ENCODE measurements at regions not wholly inside any gene's neighbourhood (a gene's known extent, or its start where the extent isn't known, plus 50 kb on each side); places are given as distances from the start of the nearest gene placed in this dataset.

DNA sequence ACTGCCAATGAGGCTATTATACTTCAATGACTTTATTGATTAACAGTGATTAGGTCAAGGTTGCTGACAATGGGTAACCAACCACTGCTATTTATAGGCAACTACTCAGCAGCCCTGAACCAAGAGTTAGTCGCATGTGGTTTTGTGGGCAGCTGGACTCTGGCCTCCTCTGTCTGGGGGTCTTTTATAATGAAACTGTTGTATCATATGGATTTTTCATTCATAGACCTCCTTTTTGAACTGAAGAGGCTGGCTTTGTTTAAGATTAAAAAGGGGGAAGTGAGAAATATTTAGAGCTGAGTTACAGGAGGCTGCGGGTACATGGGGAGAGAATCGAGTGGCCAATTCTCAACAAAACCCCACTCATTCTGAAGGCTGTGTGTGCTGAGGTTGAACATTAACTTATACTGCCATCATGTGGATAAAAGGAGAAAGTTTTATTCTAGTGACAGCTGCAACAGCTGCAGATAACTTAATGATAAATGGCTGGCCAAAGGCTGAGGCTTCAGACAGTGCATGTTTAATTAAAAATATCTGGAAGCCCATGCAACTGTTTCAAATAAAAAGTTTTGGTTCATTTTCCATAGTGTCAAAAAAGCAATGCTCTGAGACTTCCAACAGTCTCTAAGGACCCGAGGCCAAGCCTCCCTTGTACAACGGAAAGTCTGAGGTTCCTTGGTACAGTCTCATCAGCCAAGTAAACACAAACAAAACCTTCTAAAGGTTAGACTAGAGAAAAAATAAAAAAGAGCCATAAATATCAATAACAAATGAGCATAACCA lies 682.6 kb downstream of the KCNA4 start:
- no peak overlapping the region for H3K27ac Mint-ChIP-seq
- H3K4me3 Mint-ChIP-seq = no peak overlapping the region
- no peaks in the 10 kb centered on the region for H3K4me1 Mint-ChIP-seq
- peaks cover 5% of the 10 kb centered on the region for H3K9me3 Mint-ChIP-seq
- no peaks in the 10 kb centered on the region for H3K27me3 Mint-ChIP-seq
- no peaks in the 10 kb centered on the region for H3K36me3 Mint-ChIP-seq

DNA sequence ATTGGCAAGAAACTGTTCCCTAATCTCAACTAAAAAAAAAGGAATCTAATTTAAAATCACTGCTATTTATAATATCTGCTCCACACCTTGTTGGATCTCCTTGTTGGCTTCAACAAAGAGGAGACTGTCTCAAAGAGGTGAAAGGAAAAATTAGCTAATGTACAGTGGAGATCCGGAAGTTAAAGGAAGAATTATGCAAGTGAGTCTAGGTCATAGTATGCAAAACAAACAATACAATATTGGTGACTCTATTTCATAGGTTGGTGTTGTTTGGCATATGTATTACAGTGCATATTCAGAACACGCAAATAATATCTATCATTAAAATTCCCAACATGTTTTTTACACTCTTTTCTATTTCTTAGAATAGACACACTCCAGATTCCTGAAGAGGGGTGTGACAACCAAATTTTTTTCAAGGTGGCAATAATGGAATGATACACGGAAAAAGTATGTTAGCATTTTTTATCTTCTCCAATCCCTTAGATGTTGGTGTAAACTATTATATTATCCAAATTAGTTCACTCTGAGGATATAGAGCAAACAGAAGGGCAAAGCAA lies 685.3 kb downstream of the KCNA4 start:
- Mint-ChIP-seq H3K27me3 (no peaks in the 10 kb centered on the region), H3K4me1 (no peaks in the 10 kb centered on the region), H3K27ac (no peak overlapping the region)

GRCh38 chr11:29328961-29329441 lies 687.8 kb downstream of the KCNA4 start:
- H3K4me3 Mint-ChIP-seq = no peak overlapping the region
- H3K27ac Mint-ChIP-seq = no peak overlapping the region

More for the DNA sequence above, 685.3 kb downstream of the KCNA4 start:
- no peaks in the 10 kb centered on the region for H3K36me3 Mint-ChIP-seq
- peaks cover 5% of the 10 kb centered on the region for H3K9me3 Mint-ChIP-seq
- H3K4me3 Mint-ChIP-seq = no peak overlapping the region

GRCh38 chr11:29327891-29328290 lies 688.9 kb downstream of the KCNA4 start:
- Mint-ChIP-seq H3K4me3 (no peak overlapping the region), H3K27ac (no peak overlapping the region), H3K9me3 (peaks cover 3% of the 10 kb centered on the region), H3K27me3 (no peaks in the 10 kb centered on the region), H3K4me1 (no peaks in the 10 kb centered on the region), H3K36me3 (no peaks in the 10 kb centered on the region)

More at GRCh38 chr11:29328961-29329441, 687.8 kb downstream of the KCNA4 start:
- Mint-ChIP-seq H3K9me3 (peaks cover 5% of the 10 kb centered on the region), H3K4me1 (no peaks in the 10 kb centered on the region), H3K36me3 (no peaks in the 10 kb centered on the region), H3K27me3 (no peaks in the 10 kb centered on the region)

- H3K27me3 Mint-ChIP-seq = no peaks in the 10 kb centered on the region
- no peaks in the 10 kb centered on the region for H3K9me3 Mint-ChIP-seq
- H3K36me3 Mint-ChIP-seq = no peaks in the 10 kb centered on the region
- no peak overlapping the region for H3K4me3 Mint-ChIP-seq
- no peak overlapping the region for H3K27ac Mint-ChIP-seq
- no peaks in the 10 kb centered on the region for H3K4me1 Mint-ChIP-seq
Observed at GRCh38 chr11:29326757-29327156, 690.1 kb downstream of the KCNA4 start.

- Mint-ChIP-seq H3K4me1 (no peaks in the 10 kb centered on the region), H3K27me3 (no peaks in the 10 kb centered on the region), H3K27ac (no peak overlapping the region), H3K36me3 (no peaks in the 10 kb centered on the region), H3K9me3 (peaks cover 5% of the 10 kb centered on the region), H3K4me3 (no peak overlapping the region)
Observed at GRCh38 chr11:29324328-29324727, 692.5 kb downstream of the KCNA4 start.

DNA sequence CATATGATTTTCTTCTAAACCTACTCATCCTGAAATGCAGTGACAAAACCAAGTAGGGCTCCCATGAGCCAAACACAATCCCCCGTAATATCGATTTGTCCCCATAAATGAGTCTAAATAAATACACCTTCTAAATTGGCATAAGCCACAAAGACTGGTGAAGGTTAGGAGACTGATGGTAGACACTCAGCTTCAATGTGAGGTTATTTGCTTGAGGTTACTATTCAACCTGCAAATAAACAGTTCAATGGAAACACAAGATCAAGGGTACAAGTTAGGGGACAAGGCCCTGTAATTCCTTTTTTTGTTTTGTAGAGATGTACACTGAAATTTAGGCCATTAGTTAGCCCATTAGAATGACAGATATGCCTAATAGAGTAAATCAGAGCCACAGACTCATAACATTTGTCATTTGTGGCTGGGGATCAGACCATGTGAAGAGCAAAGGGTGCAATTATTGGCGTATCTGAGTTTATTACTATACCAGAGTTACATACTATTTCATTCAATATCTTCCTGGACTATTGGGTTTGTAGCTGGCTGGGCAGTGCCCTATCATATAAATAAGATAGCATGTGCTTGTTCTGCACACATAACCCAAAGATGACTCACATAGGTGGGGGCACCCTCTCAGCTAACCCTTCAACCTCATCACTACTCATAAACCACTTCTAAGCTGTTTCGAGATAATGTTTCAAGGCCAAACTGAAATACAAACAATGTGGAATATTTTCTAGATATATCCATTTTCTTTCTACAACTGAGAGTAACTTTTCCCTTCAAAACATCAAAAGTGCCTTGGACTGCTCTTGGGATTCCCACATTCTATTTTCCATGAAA lies 695.3 kb downstream of the KCNA4 start:
- no peaks in the 10 kb centered on the region for H3K36me3 Mint-ChIP-seq
- H3K9me3 Mint-ChIP-seq = peaks cover 5% of the 10 kb centered on the region
- no peak overlapping the region for H3K4me3 Mint-ChIP-seq
- no peak overlapping the region for H3K27ac Mint-ChIP-seq
- H3K27me3 Mint-ChIP-seq = no peaks in the 10 kb centered on the region
- no peaks in the 10 kb centered on the region for H3K4me1 Mint-ChIP-seq

GRCh38 chr11:29320196-29320595 lies 696.6 kb downstream of the KCNA4 start:
- Mint-ChIP-seq H3K4me1 (no peaks in the 10 kb centered on the region), H3K36me3 (no peaks in the 10 kb centered on the region), H3K27me3 (no peaks in the 10 kb centered on the region), H3K9me3 (peaks cover 8% of the 10 kb centered on the region), H3K4me3 (no peak overlapping the region), H3K27ac (no peak overlapping the region)

GRCh38 chr11:29319210-29319609 lies 697.6 kb downstream of the KCNA4 start:
- peaks cover 11% of the 10 kb centered on the region for H3K9me3 Mint-ChIP-seq
- no peak overlapping the region for H3K4me3 Mint-ChIP-seq
- H3K27me3 Mint-ChIP-seq = no peaks in the 10 kb centered on the region
- H3K4me1 Mint-ChIP-seq = no peaks in the 10 kb centered on the region
- no peak overlapping the region for H3K27ac Mint-ChIP-seq
- H3K36me3 Mint-ChIP-seq = no peaks in the 10 kb centered on the region

DNA sequence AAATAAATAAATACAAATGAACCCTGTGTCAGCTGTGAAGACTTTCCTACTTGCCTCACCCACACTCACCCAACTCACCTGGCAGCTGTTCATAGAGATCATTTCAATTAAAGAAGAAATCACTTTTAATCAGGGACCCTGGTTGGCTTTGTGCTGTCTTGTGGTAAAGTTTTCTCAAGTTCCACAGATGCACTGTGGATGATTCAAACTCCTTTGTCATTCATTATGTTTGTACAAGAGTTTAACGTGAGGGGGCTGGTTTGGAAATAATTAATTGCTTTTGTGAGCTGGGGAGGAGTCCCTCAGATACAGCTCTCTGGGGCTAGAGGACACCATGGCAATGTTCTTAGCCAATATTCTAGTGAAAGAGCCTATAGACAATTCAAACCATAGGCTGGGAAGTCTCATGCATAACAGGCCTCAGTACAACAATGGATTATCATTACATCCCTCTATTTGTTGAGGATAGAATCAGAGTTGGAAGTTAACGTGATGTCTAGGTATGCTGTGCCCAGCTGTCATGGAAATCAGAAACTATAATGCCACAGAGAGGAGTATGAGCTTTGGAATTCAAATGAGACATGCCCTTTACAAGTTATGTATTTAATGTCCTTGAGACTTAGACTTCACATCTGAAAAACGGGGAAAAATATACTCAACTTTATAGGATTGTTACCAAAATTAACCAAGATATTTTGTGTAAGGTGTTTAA lies 698.5 kb downstream of the KCNA4 start:
- no peaks in the 10 kb centered on the region for H3K27me3 Mint-ChIP-seq
- peaks cover 11% of the 10 kb centered on the region for H3K9me3 Mint-ChIP-seq
- H3K27ac Mint-ChIP-seq = no peak overlapping the region
- no peaks in the 10 kb centered on the region for H3K4me1 Mint-ChIP-seq
- no peaks in the 10 kb centered on the region for H3K36me3 Mint-ChIP-seq
- no peak overlapping the region for H3K4me3 Mint-ChIP-seq

DNA sequence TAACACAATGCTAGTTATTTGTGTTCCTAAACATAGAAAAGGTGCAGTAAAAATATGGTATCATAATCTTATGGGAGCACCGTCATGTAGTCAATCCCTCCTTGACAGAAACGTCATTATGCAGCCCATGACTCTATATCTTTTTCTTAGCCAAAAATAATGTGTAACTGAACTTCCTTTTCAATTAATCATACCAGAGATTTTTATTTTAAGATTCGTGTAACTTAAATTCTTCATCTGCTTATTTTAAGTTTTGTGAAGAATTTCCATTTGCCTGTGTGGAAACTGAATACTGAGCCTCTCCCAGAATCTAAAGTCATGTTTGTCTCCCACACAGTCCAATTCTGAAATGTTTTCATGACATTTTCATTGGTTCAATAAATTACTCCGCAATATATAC lies 699.1 kb downstream of the KCNA4 start:
- Mint-ChIP-seq H3K4me1 (no peaks in the 10 kb centered on the region), H3K4me3 (no peak overlapping the region), H3K27me3 (no peaks in the 10 kb centered on the region), H3K27ac (no peak overlapping the region), H3K36me3 (no peaks in the 10 kb centered on the region), H3K9me3 (peaks cover 15% of the 10 kb centered on the region)

DNA sequence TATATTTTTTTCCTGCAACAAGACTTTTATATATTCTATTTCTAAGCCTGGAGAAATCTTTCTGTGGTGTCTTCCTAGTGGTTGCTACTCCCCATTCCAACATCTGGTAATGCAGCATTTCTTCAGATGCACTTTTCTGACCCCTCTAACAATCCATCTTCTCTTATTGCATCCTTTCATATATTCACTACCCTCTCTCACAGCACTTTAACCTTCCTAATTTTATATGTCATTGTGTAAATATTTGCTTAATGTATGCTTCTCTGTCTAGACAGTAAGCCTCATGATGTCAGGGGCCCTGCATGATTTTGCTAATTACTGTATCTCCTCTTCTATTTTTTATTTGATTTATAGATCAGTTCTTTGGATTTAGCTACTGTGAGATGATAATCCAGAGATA lies 701.6 kb downstream of the KCNA4 start:
- H3K9me3 Mint-ChIP-seq = peaks cover 10% of the 10 kb centered on the region
- no peaks in the 10 kb centered on the region for H3K36me3 Mint-ChIP-seq
- no peak overlapping the region for H3K27ac Mint-ChIP-seq
- no peaks in the 10 kb centered on the region for H3K27me3 Mint-ChIP-seq
- H3K4me1 Mint-ChIP-seq = no peaks in the 10 kb centered on the region
- H3K4me3 Mint-ChIP-seq = no peak overlapping the region

DNA sequence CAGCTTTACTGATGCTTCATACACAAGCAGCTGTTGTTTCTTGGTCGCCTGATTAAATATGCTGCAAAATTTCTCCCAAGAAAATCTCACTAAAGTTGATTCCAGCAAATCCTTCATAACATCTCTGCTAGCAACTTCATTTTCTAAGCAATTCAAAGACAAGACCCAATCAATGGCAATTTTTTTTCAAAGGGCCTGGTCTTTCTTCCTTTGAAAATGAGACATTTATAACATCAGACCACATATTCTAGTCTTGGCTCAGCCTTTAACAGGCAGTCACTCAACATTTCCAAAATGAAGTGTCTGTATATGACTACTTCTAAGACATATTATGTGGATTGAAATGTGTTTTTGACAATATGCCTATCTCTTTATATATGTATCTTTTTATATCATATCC lies 702.6 kb downstream of the KCNA4 start:
- no peak overlapping the region for H3K27ac Mint-ChIP-seq
- H3K27me3 Mint-ChIP-seq = no peaks in the 10 kb centered on the region
- no peak overlapping the region for H3K4me3 Mint-ChIP-seq
- H3K36me3 Mint-ChIP-seq = no peaks in the 10 kb centered on the region
- H3K4me1 Mint-ChIP-seq = no peaks in the 10 kb centered on the region
- H3K9me3 Mint-ChIP-seq = peaks cover 16% of the 10 kb centered on the region

- no peaks in the 10 kb centered on the region for H3K36me3 Mint-ChIP-seq
Observed at GRCh38 chr11:29312812-29313211, 704.0 kb downstream of the KCNA4 start.

DNA sequence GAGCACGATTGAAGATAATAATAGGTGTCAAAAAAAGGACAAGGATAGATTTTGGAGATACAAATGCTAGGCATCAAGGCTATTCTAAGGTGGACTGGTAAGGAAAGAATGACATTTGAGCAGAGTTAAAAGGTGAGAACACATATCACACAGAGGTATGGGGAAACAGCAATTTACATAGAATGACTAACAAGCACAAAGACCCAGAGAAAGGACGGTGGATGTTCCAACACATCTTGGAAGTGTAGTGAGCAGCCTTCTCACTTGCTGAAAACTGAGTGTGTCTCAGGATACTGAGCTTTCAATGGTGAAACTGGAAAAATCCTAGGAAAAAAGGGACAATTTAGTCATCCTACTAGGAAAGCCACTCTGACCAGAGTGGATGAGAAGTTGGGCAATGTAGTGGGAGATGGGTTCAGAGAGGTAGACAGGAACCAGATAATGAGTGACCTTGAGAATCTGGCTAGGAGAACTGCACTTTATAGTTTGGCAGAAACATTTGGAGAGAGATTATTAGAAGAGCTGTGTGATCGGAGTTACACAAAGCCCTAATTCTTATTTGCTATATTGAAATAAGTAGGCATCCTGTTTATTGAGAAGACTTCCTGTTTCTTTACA lies 706.0 kb downstream of the KCNA4 start:
- H3K9me3 Mint-ChIP-seq = peaks cover 16% of the 10 kb centered on the region
- H3K27ac Mint-ChIP-seq = no peak overlapping the region
- no peaks in the 10 kb centered on the region for H3K27me3 Mint-ChIP-seq
- no peak overlapping the region for H3K4me3 Mint-ChIP-seq
- H3K36me3 Mint-ChIP-seq = no peaks in the 10 kb centered on the region
- H3K4me1 Mint-ChIP-seq = no peaks in the 10 kb centered on the region

More at GRCh38 chr11:29312812-29313211, 704.0 kb downstream of the KCNA4 start:
- Mint-ChIP-seq H3K4me3 (no peak overlapping the region), H3K27me3 (no peaks in the 10 kb centered on the region), H3K27ac (no peak overlapping the region), H3K4me1 (no peaks in the 10 kb centered on the region), H3K9me3 (peaks cover 16% of the 10 kb centered on the region)

Data from activated naive CD4-positive, alpha-beta T cell treated with anti-CD3 and anti-CD28 coated beads, Interleukin-2, amount 50 U/mL, for 24 hours (primary cell).